Islet precursor cell (in vitro differentiated cells): ENCODE measurements at regions not wholly inside any gene's neighbourhood (a gene's known extent, or its start where the extent isn't known, plus 50 kb on each side); places are given as distances from the start of the nearest gene placed in this dataset.
A peak's percentile ranks its signal among the peaks of the same experiment; 100 is the strongest.
"Not testable (repeated sequence)": the region's sequence is repeated elsewhere in the genome, so short reads cannot be mapped to it uniquely, and the experiment has no call there.

Experiments
- DNase-seq: peaks from one replicate; pipeline ENCODE4 v3.0.0-alpha.2; 2018

GRCh38 chr13:37209621-37210580 is 104.4 kb upstream of the CSNK1A1L start:
- no peak for DNase-seq

- DNase-seq, result no peak
These were observed 102.4 kb upstream of the CSNK1A1L start for GRCh38 chr13:37207691-37208451.

- DNase-seq, result no peak
These were observed 96.8 kb upstream of the CSNK1A1L start for GRCh38 chr13:37202264-37202663.

GRCh38 chr13:37201081-37201480 is 95.6 kb upstream of the CSNK1A1L start:
- DNase-seq, result no peak

GRCh38 chr13:37198629-37199028 is 93.2 kb upstream of the CSNK1A1L start:
- no peak for DNase-seq

GRCh38 chr13:37195621-37196020 is 90.2 kb upstream of the CSNK1A1L start:
- no peak for DNase-seq

GRCh38 chr13:37194428-37194861 is 89.0 kb upstream of the CSNK1A1L start:
- no peak for DNase-seq

- no peak for DNase-seq
These were observed 87.5 kb upstream of the CSNK1A1L start for GRCh38 chr13:37192956-37193355.

GRCh38 chr13:37187621-37188020 is 82.2 kb upstream of the CSNK1A1L start:
- DNase-seq, result no peak

GRCh38 chr13:37187105-37187504 is 81.6 kb upstream of the CSNK1A1L start:
- peak; percentile 69 for DNase-seq

GRCh38 chr13:37181620-37182019 is 76.2 kb upstream of the CSNK1A1L start:
- no peak for DNase-seq

- no peak for DNase-seq
These were observed 74.2 kb upstream of the CSNK1A1L start for GRCh38 chr13:37179645-37180044.

GRCh38 chr13:37177125-37177524 is 71.7 kb upstream of the CSNK1A1L start:
- no peak for DNase-seq

- DNase-seq, result no peak
These were observed 70.5 kb upstream of the CSNK1A1L start for GRCh38 chr13:37175996-37176395.

GRCh38 chr13:37173214-37173613 is 67.8 kb upstream of the CSNK1A1L start:
- no peak for DNase-seq

- not testable (repeated sequence) for DNase-seq
These were observed 66.8 kb upstream of the CSNK1A1L start for GRCh38 chr13:37172226-37172625.

GRCh38 chr13:37168926-37169325 is 63.5 kb upstream of the CSNK1A1L start:
- no peak for DNase-seq

- DNase-seq, result no peak
These were observed 62.7 kb upstream of the CSNK1A1L start for GRCh38 chr13:37168151-37168550.

- no peak for DNase-seq
These were observed 59.2 kb upstream of the CSNK1A1L start for GRCh38 chr13:37164635-37165034.

- no peak for DNase-seq
These were observed 58.3 kb upstream of the CSNK1A1L start for GRCh38 chr13:37163641-37164265.

GRCh38 chr13:37158481-37158880 is 53.0 kb upstream of the CSNK1A1L start:
- no peak for DNase-seq

- not testable (repeated sequence) for DNase-seq
These were observed 50.2 kb upstream of the CSNK1A1L start for GRCh38 chr13:37155613-37156097.
